Uterus (tissue), 2 donors: ENCODE measurements at regions not wholly inside any gene's neighbourhood (a gene's known extent, or its start where the extent isn't known, plus 50 kb on each side); places are given as distances from the start of the nearest gene placed in this dataset.

Experiments
- CTCF ChIP-seq, 4 experiments: fragments of 200-600 bp in 2 of 4; fragments of 450-650 bp in 2 of 4; sonication (generic) in 2 of 4; IDR thresholded peaks; one replicate each; pipeline ENCODE4 v1.5.1; 2016 to 2019; ENCODE audit warnings: antibody characterized with exemption in 4 of 4, mild to moderate bottlenecking in 2 of 4, moderate library complexity in 1 of 4
- POLR2A ChIP-seq, 2 donors: fragments of 450-650 bp; IDR thresholded peaks; one replicate each; pipeline ENCODE4 v1.6.1; 2016; ENCODE audit warnings: antibody characterized with exemption in 2 of 2, mild to moderate bottlenecking in 1 of 2, moderate library complexity in 1 of 2

DNA sequence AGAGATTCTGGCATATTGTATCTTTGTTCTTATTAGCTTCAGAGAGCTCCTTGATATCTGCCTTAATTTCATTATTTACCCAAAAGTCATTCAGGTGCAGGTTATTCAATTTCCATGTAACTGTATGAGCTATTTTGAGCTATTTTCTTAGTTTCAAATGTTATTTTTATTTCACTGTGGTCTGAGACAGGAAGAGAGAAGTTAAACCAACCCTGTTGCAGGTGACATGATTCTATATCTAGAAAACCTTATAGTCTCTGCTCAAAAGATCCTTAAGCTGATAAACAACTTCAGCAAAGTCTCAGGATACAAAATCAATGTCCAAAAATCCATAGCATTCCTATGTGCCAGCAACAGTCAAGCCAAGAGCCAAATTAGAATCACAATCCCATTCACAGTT is 1644.0 kb upstream of the B3GALT2 start:
- TF ChIP-seq CTCF (IDR thresholded peaks at IDR 0.05) = no peak
- TF ChIP-seq POLR2A (IDR thresholded peaks at IDR 0.05) = no peak
